A673 (cell line): ENCODE measurements at regions not wholly inside any gene's neighbourhood (a gene's known extent, or its start where the extent isn't known, plus 50 kb on each side); places are given as distances from the start of the nearest gene placed in this dataset.

ENCODE experiments used
- BruUV-seq: library from RNA; stranded (reverse); fragments of 400-500 nt; replicated peaks from 2 replicates; lab custom pipeline; 2021; lab: Mats Ljungman, UMichigan
- CTCF ChIA-PET: fragments of 300-600 bp; sonication (Branson Sonifier 250); formaldehyde crosslinking; loops from one replicate; lab custom pipeline; 2022; ENCODE audit warnings: antibody characterized with exemption; lab: Charles Lee
- POLR2A ChIA-PET: fragments of 300-600 bp; sonication (Branson Sonifier 250); formaldehyde crosslinking; loops from one replicate; lab custom pipeline; 2022; ENCODE audit warnings: antibody characterized with exemption; ENCODE audit not compliant: low non-redundant PET; lab: Charles Lee
- DNase-seq: peaks from one replicate; pipeline ENCODE4 v3.0.0-alpha.2; 2015; ENCODE audit warnings: low spot score
- H3K27ac ChIP-seq: fragments of 200-600 bp; sonication (generic); 2 replicates; pipeline ENCODE4 v1.5.1; 2016; ENCODE audit warnings: mixed run types, low read depth, mild to moderate bottlenecking, mixed read lengths, antibody characterized with exemption, low read length; ENCODE audit not compliant: poor library complexity, severe bottlenecking
- H3K27me3 ChIP-seq: fragments of 200-600 bp; sonication (generic); replicated peaks from 2 replicates; pipeline ENCODE4 v1.6.1; 2017; ENCODE audit warnings: mixed run types, low read depth, mild to moderate bottlenecking, mixed read lengths, antibody characterized with exemption, low read length; ENCODE audit not compliant: insufficient read depth, poor library complexity
- H3K36me3 ChIP-seq: fragments of 200-600 bp; sonication (generic); 2 replicates; pipeline ENCODE4 v1.6.1; 2016; ENCODE audit warnings: mixed run types, mild to moderate bottlenecking, mixed read lengths, antibody characterized with exemption, low read length; ENCODE audit not compliant: insufficient read depth, poor library complexity, severe bottlenecking
- H3K4me1 ChIP-seq: fragments of 200-600 bp; sonication (generic); 2 replicates; pipeline ENCODE4 v1.6.1; 2017; ENCODE audit warnings: mixed run types, mild to moderate bottlenecking, mixed read lengths, antibody characterized with exemption, low read length; ENCODE audit not compliant: insufficient read depth, poor library complexity, severe bottlenecking
- H3K4me3 ChIP-seq: fragments of 200-600 bp; sonication (generic); 2 replicates; pipeline ENCODE4 v1.5.1; 2016; ENCODE audit warnings: low read depth, mixed run types, mild to moderate bottlenecking, mixed read lengths, low read length; ENCODE audit not compliant: poor library complexity, severe bottlenecking
- H3K9me3 ChIP-seq: fragments of 200-600 bp; sonication (generic); 2 replicates; pipeline ENCODE4 v1.6.1; 2016; ENCODE audit warnings: mixed run types, low read depth, mild to moderate bottlenecking, mixed read lengths, antibody characterized with exemption, low read length; ENCODE audit not compliant: poor library complexity, severe bottlenecking
- CTCF ChIP-seq: fragments of 300-800, 200-600 bp; sonication (generic); conservative IDR thresholded peaks from 2 replicates; pipeline ENCODE4 v1.5.1; 2017; ENCODE audit warnings: low read depth, mild to moderate bottlenecking, antibody characterized with exemption, low read length, moderate library complexity, mixed read lengths
- EZH2 ChIP-seq: fragments of 200-600 bp; sonication (generic); IDR thresholded peaks from 2 replicates; pipeline ENCODE4 v1.6.1; 2017; ENCODE audit warnings: borderline replicate concordance, low read depth, mild to moderate bottlenecking, mixed read lengths, antibody characterized with exemption, low read length; ENCODE audit not compliant: poor library complexity, severe bottlenecking
- intact Hi-C: fragments of 100-400 bp; cut with micrococcal nuclease; formaldehyde crosslinking; loops from one replicate; pipeline ENCODE4 v1.10.0; 2022; ENCODE audit not compliant: unreplicated experiment

GRCh38 chr1:187733232-187733631, 904.5 kb downstream of the PLA2G4A start:
- intact Hi-C loops, result no loop called here
- Histone ChIP-seq H3K9me3 (no peaks in the 10 kb centered on the region), H3K36me3 (no peaks in the 10 kb centered on the region), H3K27me3 (no peaks in the 10 kb centered on the region), H3K4me1 (peaks cover 6% of the 10 kb centered on the region), H3K27ac (no peak overlapping the region), H3K4me3 (no peak overlapping the region)
- DNase-seq, result no peak
- POLR2A ChIA-PET, result no interaction called here
- CTCF ChIA-PET, result no interaction called here
- no TSS peak for BruUV-seq
- no peak for TF ChIP-seq EZH2
- no peak for TF ChIP-seq CTCF

GRCh38 chr1:187734427-187734826, 905.7 kb downstream of the PLA2G4A start:
- Histone ChIP-seq H3K9me3 (no peaks in the 10 kb centered on the region), H3K4me3 (no peak overlapping the region), H3K4me1 (peaks cover 6% of the 10 kb centered on the region), H3K27me3 (no peaks in the 10 kb centered on the region), H3K27ac (no peak overlapping the region), H3K36me3 (no peaks in the 10 kb centered on the region)
- intact Hi-C loops, result no loop called here
- TF ChIP-seq EZH2 (no peak), CTCF (no peak)
- ChIA-PET CTCF (no interaction called here), POLR2A (no interaction called here)
- BruUV-seq, result no TSS peak
- no peak for DNase-seq

- Histone ChIP-seq H3K4me3 (no peak overlapping the region), H3K4me1 (no peaks in the 10 kb centered on the region), H3K27me3 (no peaks in the 10 kb centered on the region), H3K27ac (no peak overlapping the region), H3K36me3 (no peaks in the 10 kb centered on the region), H3K9me3 (no peaks in the 10 kb centered on the region)
- DNase-seq, result no peak
- ChIA-PET CTCF (no interaction called here), POLR2A (no interaction called here)
- intact Hi-C loops, result no loop called here
- BruUV-seq, result no TSS peak
- TF ChIP-seq EZH2 (no peak), CTCF (no peak)
Observed at GRCh38 chr1:187744665-187745064, 915.9 kb downstream of the PLA2G4A start.
